ENCODE measurements at regions not wholly inside any gene's neighbourhood (a gene's known extent, or its start where the extent isn't known, plus 50 kb on each side); places are given as distances from the start of the nearest gene placed in this dataset.
A peak's percentile ranks its signal among the peaks of the same experiment; 100 is the strongest.

DNA sequence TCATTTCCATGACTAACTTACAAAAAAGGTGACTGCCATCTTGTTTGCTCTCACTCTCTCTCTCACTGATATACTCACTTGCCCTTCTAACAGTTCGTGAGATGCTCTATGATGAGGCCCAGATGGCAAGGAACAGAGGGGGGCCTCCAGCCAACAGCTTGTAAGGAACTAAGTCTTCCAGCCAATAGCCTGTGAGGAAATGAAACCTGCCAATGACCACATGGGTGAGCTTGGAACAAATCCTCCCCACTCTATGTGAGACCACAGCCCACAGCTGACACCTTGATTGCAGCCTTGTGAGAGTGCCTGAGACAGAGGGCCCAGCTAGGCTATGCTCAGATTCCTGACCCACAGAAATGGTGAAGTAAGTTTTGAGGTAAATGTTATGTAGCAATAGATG, 153.7 kb downstream of the HHIPL2 start:
- TF ChIP-seq, protein P1, sequence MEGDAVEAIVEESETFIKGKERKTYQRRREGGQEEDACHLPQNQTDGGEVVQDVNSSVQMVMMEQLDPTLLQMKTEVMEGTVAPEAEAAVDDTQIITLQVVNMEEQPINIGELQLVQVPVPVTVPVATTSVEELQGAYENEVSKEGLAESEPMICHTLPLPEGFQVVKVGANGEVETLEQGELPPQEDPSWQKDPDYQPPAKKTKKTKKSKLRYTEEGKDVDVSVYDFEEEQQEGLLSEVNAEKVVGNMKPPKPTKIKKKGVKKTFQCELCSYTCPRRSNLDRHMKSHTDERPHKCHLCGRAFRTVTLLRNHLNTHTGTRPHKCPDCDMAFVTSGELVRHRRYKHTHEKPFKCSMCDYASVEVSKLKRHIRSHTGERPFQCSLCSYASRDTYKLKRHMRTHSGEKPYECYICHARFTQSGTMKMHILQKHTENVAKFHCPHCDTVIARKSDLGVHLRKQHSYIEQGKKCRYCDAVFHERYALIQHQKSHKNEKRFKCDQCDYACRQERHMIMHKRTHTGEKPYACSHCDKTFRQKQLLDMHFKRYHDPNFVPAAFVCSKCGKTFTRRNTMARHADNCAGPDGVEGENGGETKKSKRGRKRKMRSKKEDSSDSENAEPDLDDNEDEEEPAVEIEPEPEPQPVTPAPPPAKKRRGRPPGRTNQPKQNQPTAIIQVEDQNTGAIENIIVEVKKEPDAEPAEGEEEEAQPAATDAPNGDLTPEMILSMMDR (IDR thresholded peaks at IDR 0.05; ENCODE audit: insufficient read depth, low read depth, low read length, missing control alignments): no peak
- DNase-seq (ENCODE audit: low read depth): no peak
- no peak overlapping the region for H3K4me3 ChIP-seq (ENCODE audit: low read length)

DNA sequence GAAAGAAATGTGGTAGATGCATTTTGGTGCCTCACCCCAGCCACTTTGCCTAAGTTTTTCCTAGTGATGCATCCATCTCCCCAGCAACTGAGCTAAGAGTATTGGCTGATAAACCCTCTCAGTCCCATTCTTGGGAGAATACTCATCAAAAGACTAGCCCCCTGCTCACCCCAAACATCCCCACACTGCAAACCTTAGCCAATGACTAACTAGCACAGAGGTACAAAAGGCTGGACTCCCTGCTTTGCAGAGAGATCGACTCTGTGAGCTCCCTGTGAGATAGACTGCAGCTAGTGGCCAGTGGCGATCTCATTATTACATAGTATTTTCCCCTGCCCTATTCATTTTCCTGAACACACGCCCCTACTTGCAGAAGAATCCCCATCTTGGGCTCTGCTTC, 155.3 kb downstream of the HHIPL2 start:
- no peak overlapping the region for H3K4me3 ChIP-seq (ENCODE audit: low read length)
- no peak for DNase-seq (ENCODE audit: low read depth)
- TF ChIP-seq, protein P1 (IDR thresholded peaks at IDR 0.05; ENCODE audit: insufficient read depth, low read depth, low read length, missing control alignments): no peak

DNA sequence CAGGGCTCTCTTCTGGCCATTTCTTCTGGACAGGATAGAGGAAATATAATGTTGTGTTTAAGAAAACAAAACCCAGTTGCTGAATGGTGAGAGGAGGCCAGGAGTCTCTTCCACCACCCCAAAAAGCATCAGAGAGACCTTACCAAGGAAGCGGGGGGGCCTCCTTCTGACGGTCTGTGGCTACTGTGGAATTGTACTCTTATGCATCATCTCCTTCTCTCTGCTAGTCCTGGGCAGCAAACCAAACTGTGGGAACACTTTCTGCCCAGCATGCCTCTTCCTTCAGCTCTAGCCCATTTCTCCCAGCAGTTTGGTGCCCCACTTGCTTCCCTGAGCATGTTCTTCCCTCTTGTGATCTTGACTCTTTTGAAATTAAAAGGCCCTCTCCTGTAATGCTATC, 157.7 kb downstream of the HHIPL2 start:
- TF ChIP-seq, protein P1 (IDR thresholded peaks at IDR 0.05; ENCODE audit: insufficient read depth, low read depth, low read length, missing control alignments): no peak
- no peak for DNase-seq (ENCODE audit: low read depth)
- no peak overlapping the region for H3K4me3 ChIP-seq (ENCODE audit: low read length)

DNA sequence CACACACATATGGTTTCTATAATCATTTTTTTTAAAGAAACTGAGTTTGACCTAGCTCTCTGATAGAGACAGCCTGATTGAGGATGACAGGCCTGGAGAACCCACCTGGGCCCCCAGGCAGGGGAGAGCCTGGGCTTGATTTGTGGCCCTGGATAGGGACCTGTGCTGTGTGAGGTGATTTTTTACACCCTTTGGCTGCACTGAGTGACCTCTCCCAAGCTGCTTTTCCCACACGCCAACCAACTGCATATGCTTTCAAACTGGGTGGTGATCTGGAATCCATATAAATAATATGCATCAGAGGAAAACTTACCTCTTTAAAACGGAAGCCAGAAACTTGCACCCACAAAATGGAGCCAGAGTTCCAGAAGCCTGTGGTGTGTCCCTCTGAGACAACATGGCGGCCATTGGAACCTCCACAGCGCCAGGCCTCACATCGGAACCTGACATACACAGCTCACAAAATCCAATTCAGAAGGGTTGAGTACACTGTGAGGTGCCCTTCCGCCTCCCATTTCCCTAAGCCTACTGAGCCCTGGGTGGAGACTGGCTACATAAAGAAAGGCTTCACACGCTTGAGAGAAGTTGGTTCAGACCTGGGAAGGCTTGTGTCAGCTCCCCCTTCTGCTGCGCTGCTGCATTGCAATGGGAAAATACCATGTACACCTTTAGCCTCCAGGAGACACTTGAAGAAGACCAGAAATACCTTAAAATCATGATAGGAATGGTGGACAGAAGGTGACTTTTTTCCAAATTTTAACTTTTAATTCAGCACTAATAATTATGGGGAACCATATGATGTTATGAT, 160.7 kb downstream of the HHIPL2 start:
- H3K4me3 ChIP-seq (ENCODE audit: low read length): no peak overlapping the region
- TF ChIP-seq, protein P1 (IDR thresholded peaks at IDR 0.05; ENCODE audit: insufficient read depth, low read depth, low read length, missing control alignments): peak; percentile 30
- DNase-seq (ENCODE audit: low read depth): peak; percentile 13

DNA sequence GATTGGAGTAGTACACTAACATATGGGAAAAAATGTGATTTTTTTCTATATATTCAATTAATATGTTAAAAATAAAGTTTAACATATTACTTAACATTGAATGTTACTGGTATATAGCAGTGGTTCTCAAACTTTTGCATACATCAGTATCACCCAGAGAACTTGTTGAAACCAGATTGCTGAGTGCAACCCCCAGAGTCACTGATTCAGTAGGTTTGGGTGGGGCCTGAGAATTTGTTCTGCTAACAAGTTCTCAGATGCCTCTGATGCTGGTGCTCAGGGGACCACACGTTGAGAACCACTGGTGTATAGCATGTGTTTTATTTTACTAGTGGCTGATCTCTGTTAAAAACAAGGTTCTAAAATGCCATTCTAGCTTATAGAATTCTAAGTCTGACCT, 161.9 kb downstream of the HHIPL2 start:
- DNase-seq (ENCODE audit: low read depth): no peak
- TF ChIP-seq, protein P1 (IDR thresholded peaks at IDR 0.05; ENCODE audit: insufficient read depth, low read depth, low read length, missing control alignments): no peak
- no peak overlapping the region for H3K4me3 ChIP-seq (ENCODE audit: low read length)

DNA sequence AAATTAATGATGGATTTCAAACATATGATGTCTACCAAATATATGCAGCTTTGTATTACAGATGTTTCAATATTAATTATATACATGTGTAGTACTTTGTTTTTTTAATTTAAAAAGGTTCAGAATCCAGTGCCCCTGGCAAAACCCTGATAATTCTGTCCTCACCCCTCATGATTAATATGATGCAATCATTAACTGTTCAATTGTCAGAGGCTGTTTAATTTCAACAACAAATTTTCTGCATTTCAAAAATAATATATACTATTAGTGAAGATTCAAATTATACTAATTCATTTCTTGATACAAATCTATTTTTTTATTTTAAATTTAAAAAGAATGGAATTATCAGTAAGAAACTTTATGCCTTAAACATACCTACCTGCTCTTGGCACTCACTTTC, 162.6 kb downstream of the HHIPL2 start:
- TF ChIP-seq, protein P1 (IDR thresholded peaks at IDR 0.05; ENCODE audit: insufficient read depth, low read depth, low read length, missing control alignments): no peak
- DNase-seq (ENCODE audit: low read depth): no peak
- H3K4me3 ChIP-seq (ENCODE audit: low read length): no peak overlapping the region

DNA sequence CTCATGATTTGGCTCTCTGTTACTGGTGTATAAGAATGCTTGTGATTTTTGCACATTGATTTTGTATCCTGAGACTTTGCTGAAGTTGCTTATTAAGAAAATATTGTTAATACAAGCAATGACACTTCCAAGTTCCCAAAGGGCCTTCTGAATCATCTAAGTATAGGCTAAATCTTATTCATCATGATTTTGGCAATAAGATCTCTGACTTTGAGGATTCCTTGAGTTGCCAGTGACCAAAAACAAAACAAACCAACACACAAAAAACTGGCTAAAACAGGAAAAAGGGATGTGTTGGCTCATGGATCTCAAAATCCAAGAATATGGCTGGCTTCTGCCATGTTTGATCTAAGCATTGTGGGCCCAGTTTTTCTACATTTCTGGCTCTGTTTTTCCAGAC, 163.4 kb downstream of the HHIPL2 start:
- H3K4me3 ChIP-seq (ENCODE audit: low read length): no peak overlapping the region
- no peak for DNase-seq (ENCODE audit: low read depth)
- TF ChIP-seq, protein P1 (IDR thresholded peaks at IDR 0.05; ENCODE audit: insufficient read depth, low read depth, low read length, missing control alignments): no peak

Data from epithelial cell of esophagus (primary cell).